ENCODE measurements at regions not wholly inside any gene's neighbourhood (a gene's known extent, or its start where the extent isn't known, plus 50 kb on each side); places are given as distances from the start of the nearest gene placed in this dataset.
"Not testable (repeated sequence)": the region's sequence is repeated elsewhere in the genome, so short reads cannot be mapped to it uniquely, and the experiment has no call there.

- POLR2A ChIA-PET, result no interaction called here
- no peak overlapping the region for H3K4me3 Mint-ChIP-seq
- peaks cover 9% of the 10 kb centered on the region for H3K9me3 Mint-ChIP-seq
- DNase-seq, result no peak
- intact Hi-C loops (cut with micrococcal nuclease), result no loop called here
- no peak overlapping the region for H3K27ac Mint-ChIP-seq
- H3K4me1 Mint-ChIP-seq (ENCODE audit: low read depth), result no peaks in the 10 kb centered on the region
- H3K36me3 Mint-ChIP-seq, result no peaks in the 10 kb centered on the region
- H3K27me3 Mint-ChIP-seq, result no peaks in the 10 kb centered on the region
- CTCF ChIA-PET, result no interaction called here
Observed at GRCh38 chr5:162886717-162887116, 550.7 kb upstream of the CCNG1 start.

GRCh38 chr5:162888268-162888667, 549.1 kb upstream of the CCNG1 start:
- no peak for DNase-seq
- Mint-ChIP-seq H3K4me3 (no peak overlapping the region), H3K9me3 (peaks cover 6% of the 10 kb centered on the region), H3K27ac (no peak overlapping the region), H3K36me3 (no peaks in the 10 kb centered on the region), H3K4me1 (ENCODE audit: low read depth) (no peaks in the 10 kb centered on the region), H3K27me3 (no peaks in the 10 kb centered on the region)
- ChIA-PET POLR2A (no interaction called here), CTCF (no interaction called here)
- intact Hi-C loops (cut with micrococcal nuclease), result no loop called here

- Mint-ChIP-seq H3K27ac (no peak overlapping the region), H3K4me1 (ENCODE audit: low read depth) (no peaks in the 10 kb centered on the region), H3K4me3 (no peak overlapping the region), H3K36me3 (no peaks in the 10 kb centered on the region), H3K27me3 (no peaks in the 10 kb centered on the region), H3K9me3 (peaks cover 3% of the 10 kb centered on the region)
- intact Hi-C loops (cut with micrococcal nuclease), result no loop called here
- DNase-seq, result no peak
- ChIA-PET CTCF (no interaction called here), POLR2A (no interaction called here)
Observed at GRCh38 chr5:162911873-162912272, 525.5 kb upstream of the CCNG1 start.

GRCh38 chr5:162916368-162916767, 521.0 kb upstream of the CCNG1 start:
- H3K4me1 Mint-ChIP-seq (ENCODE audit: low read depth), result no peaks in the 10 kb centered on the region
- H3K27ac Mint-ChIP-seq, result no peak overlapping the region
- no peaks in the 10 kb centered on the region for H3K36me3 Mint-ChIP-seq
- POLR2A ChIA-PET, result no interaction called here
- intact Hi-C loops (cut with micrococcal nuclease), result no loop called here
- peaks cover 8% of the 10 kb centered on the region for H3K9me3 Mint-ChIP-seq
- H3K4me3 Mint-ChIP-seq, result no peak overlapping the region
- CTCF ChIA-PET, result no interaction called here
- no peaks in the 10 kb centered on the region for H3K27me3 Mint-ChIP-seq
- DNase-seq, result no peak

- H3K4me3 Mint-ChIP-seq, result no peak overlapping the region
- no peaks in the 10 kb centered on the region for H3K4me1 Mint-ChIP-seq (ENCODE audit: low read depth)
- intact Hi-C loops (cut with micrococcal nuclease), result no loop called here
- no peaks in the 10 kb centered on the region for H3K27me3 Mint-ChIP-seq
- POLR2A ChIA-PET, result no interaction called here
- no peak overlapping the region for H3K27ac Mint-ChIP-seq
- H3K9me3 Mint-ChIP-seq, result peaks cover 14% of the 10 kb centered on the region
- DNase-seq, result no peak
- CTCF ChIA-PET, result no interaction called here
- H3K36me3 Mint-ChIP-seq, result no peaks in the 10 kb centered on the region
Observed at GRCh38 chr5:162929104-162929503, 508.3 kb upstream of the CCNG1 start.

- H3K27ac Mint-ChIP-seq, result no peak overlapping the region
- no peak overlapping the region for H3K4me3 Mint-ChIP-seq
- H3K27me3 Mint-ChIP-seq, result no peaks in the 10 kb centered on the region
- CTCF ChIA-PET, result no interaction called here
- peaks cover 32% of the 10 kb centered on the region for H3K9me3 Mint-ChIP-seq
- POLR2A ChIA-PET, result no interaction called here
- intact Hi-C loops (cut with micrococcal nuclease), result no loop called here
- H3K36me3 Mint-ChIP-seq, result peaks cover 2% of the 10 kb centered on the region
- no peaks in the 10 kb centered on the region for H3K4me1 Mint-ChIP-seq (ENCODE audit: low read depth)
- DNase-seq, result no peak
Observed at GRCh38 chr5:162931501-162931900, 505.9 kb upstream of the CCNG1 start.

- ChIA-PET CTCF (interaction anchor here (0.8 kb wide), 1 partner anchor 21 kb away, joined by 3 read pairs; no protein-coding TSS in a partner anchor), POLR2A (no interaction called here)
- peaks cover under 1% of the 10 kb centered on the region for H3K36me3 Mint-ChIP-seq
- no peak overlapping the region for H3K4me3 Mint-ChIP-seq
- no peaks in the 10 kb centered on the region for H3K4me1 Mint-ChIP-seq (ENCODE audit: low read depth)
- peaks cover 20% of the 10 kb centered on the region for H3K9me3 Mint-ChIP-seq
- no peak overlapping the region for H3K27ac Mint-ChIP-seq
- H3K27me3 Mint-ChIP-seq, result no peaks in the 10 kb centered on the region
- DNase-seq, result no peak
- intact Hi-C loops (cut with micrococcal nuclease), result no loop called here
Observed at GRCh38 chr5:162939991-162940390, 497.4 kb upstream of the CCNG1 start.

- DNase-seq, result no peak
- Mint-ChIP-seq H3K4me3 (no peak overlapping the region), H3K4me1 (ENCODE audit: low read depth) (no peaks in the 10 kb centered on the region), H3K36me3 (no peaks in the 10 kb centered on the region), H3K27ac (no peak overlapping the region), H3K9me3 (peaks cover 11% of the 10 kb centered on the region), H3K27me3 (no peaks in the 10 kb centered on the region)
- ChIA-PET CTCF (no interaction called here), POLR2A (no interaction called here)
- intact Hi-C loops (cut with micrococcal nuclease), result no loop called here
Observed at GRCh38 chr5:162948677-162949076, 488.7 kb upstream of the CCNG1 start.

- POLR2A ChIA-PET, result no interaction called here
- H3K36me3 Mint-ChIP-seq, result no peaks in the 10 kb centered on the region
- intact Hi-C loops (cut with micrococcal nuclease), result no loop called here
- no peaks in the 10 kb centered on the region for H3K27me3 Mint-ChIP-seq
- no peak for DNase-seq
- H3K9me3 Mint-ChIP-seq, result peaks cover 14% of the 10 kb centered on the region
- H3K4me1 Mint-ChIP-seq (ENCODE audit: low read depth), result no peaks in the 10 kb centered on the region
- H3K27ac Mint-ChIP-seq, result no peak overlapping the region
- CTCF ChIA-PET, result no interaction called here
- no peak overlapping the region for H3K4me3 Mint-ChIP-seq
Observed at GRCh38 chr5:162956570-162956969, 480.8 kb upstream of the CCNG1 start.

- intact Hi-C loops (cut with micrococcal nuclease); H3K4me1 Mint-ChIP-seq (ENCODE audit: low read depth); H3K4me3 Mint-ChIP-seq; CTCF ChIA-PET; H3K27ac Mint-ChIP-seq; DNase-seq; H3K36me3 Mint-ChIP-seq; POLR2A ChIA-PET; H3K27me3 Mint-ChIP-seq: not testable (repeated sequence)
- peaks cover 25% of the 10 kb centered on the region for H3K9me3 Mint-ChIP-seq
Observed at GRCh38 chr5:162964144-162964543, 473.3 kb upstream of the CCNG1 start.

- Mint-ChIP-seq H3K4me3 (no peak overlapping the region), H3K36me3 (no peaks in the 10 kb centered on the region), H3K9me3 (peaks cover 12% of the 10 kb centered on the region), H3K4me1 (ENCODE audit: low read depth) (no peaks in the 10 kb centered on the region), H3K27ac (no peak overlapping the region), H3K27me3 (no peaks in the 10 kb centered on the region)
- intact Hi-C loops (cut with micrococcal nuclease), result no loop called here
- CTCF ChIA-PET, result no interaction called here
- POLR2A ChIA-PET, result no interaction called here
- DNase-seq, result no peak
Observed at GRCh38 chr5:162990063-162990462, 447.3 kb upstream of the CCNG1 start.

GRCh38 chr5:162990856-162991497, 446.4 kb upstream of the CCNG1 start:
- H3K4me1 Mint-ChIP-seq (ENCODE audit: low read depth), result no peaks in the 10 kb centered on the region
- intact Hi-C loops (cut with micrococcal nuclease), result no loop called here
- no peak overlapping the region for H3K4me3 Mint-ChIP-seq
- no peak overlapping the region for H3K27ac Mint-ChIP-seq
- ChIA-PET POLR2A (no interaction called here), CTCF (no interaction called here)
- DNase-seq, result no peak
- peaks cover 12% of the 10 kb centered on the region for H3K9me3 Mint-ChIP-seq
- H3K27me3 Mint-ChIP-seq, result no peaks in the 10 kb centered on the region
- no peaks in the 10 kb centered on the region for H3K36me3 Mint-ChIP-seq

- POLR2A ChIA-PET, result no interaction called here
- CTCF ChIA-PET, result no interaction called here
- Mint-ChIP-seq H3K36me3 (no peaks in the 10 kb centered on the region), H3K4me1 (ENCODE audit: low read depth) (no peaks in the 10 kb centered on the region), H3K4me3 (no peak overlapping the region), H3K9me3 (peaks cover 7% of the 10 kb centered on the region), H3K27me3 (no peaks in the 10 kb centered on the region), H3K27ac (no peak overlapping the region)
- intact Hi-C loops (cut with micrococcal nuclease), result no loop called here
- no peak for DNase-seq
Observed at GRCh38 chr5:162995568-162995967, 441.8 kb upstream of the CCNG1 start.

- no peak for DNase-seq
- intact Hi-C loops (cut with micrococcal nuclease), result no loop called here
- H3K9me3 Mint-ChIP-seq, result peaks cover 7% of the 10 kb centered on the region
- no peaks in the 10 kb centered on the region for H3K36me3 Mint-ChIP-seq
- CTCF ChIA-PET, result no interaction called here
- POLR2A ChIA-PET, result no interaction called here
- H3K27ac Mint-ChIP-seq, result no peak overlapping the region
- no peak overlapping the region for H3K4me3 Mint-ChIP-seq
- no peaks in the 10 kb centered on the region for H3K27me3 Mint-ChIP-seq
- H3K4me1 Mint-ChIP-seq (ENCODE audit: low read depth), result no peaks in the 10 kb centered on the region
Observed at GRCh38 chr5:162996053-162996452, 441.3 kb upstream of the CCNG1 start.

Data from activated CD4-positive, alpha-beta memory T cell treated with anti-CD3 and anti-CD28 coated beads for 36 hours (primary cell).